ENCODE measurements at regions not wholly inside any gene's neighbourhood (a gene's known extent, or its start where the extent isn't known, plus 50 kb on each side); places are given as distances from the start of the nearest gene placed in this dataset.

DNA sequence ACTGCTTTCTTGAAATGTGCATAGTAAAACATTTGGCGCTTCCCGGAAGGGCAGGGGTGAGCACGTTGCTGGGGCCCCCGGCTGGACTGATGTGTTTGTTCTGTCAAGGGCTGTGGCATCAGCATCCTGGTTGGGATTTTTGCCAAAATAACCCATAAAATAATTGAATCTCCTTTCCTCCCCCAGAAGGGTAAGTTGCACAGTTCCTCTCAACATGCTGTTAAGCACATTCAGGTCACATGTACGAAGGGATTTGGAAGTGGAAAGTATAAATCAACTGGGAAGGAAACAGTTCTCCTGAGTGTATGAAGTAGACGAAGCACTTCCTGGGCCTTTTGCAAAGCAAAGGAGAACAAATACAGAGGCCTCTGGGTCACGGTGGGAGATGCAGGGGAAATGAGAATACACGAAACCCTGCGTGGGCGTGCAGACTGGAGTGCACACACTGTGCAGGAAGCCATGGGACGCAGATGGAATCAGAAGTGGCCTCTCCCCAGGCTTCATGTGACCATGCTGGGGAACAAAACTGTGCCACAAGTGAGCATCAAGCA lies 183.9 kb downstream of the LPIN1 start:
- DNase-seq = no peak
- peaks cover 10% of the 10 kb centered on the region for H3K4me1 ChIP-seq
- no peak overlapping the region for H3K4me3 ChIP-seq (ENCODE audit: low read depth, low read length)
- no peaks in the 10 kb centered on the region for H3K9me3 ChIP-seq
- TF ChIP-seq, protein P1, sequence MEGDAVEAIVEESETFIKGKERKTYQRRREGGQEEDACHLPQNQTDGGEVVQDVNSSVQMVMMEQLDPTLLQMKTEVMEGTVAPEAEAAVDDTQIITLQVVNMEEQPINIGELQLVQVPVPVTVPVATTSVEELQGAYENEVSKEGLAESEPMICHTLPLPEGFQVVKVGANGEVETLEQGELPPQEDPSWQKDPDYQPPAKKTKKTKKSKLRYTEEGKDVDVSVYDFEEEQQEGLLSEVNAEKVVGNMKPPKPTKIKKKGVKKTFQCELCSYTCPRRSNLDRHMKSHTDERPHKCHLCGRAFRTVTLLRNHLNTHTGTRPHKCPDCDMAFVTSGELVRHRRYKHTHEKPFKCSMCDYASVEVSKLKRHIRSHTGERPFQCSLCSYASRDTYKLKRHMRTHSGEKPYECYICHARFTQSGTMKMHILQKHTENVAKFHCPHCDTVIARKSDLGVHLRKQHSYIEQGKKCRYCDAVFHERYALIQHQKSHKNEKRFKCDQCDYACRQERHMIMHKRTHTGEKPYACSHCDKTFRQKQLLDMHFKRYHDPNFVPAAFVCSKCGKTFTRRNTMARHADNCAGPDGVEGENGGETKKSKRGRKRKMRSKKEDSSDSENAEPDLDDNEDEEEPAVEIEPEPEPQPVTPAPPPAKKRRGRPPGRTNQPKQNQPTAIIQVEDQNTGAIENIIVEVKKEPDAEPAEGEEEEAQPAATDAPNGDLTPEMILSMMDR (IDR thresholded peaks at IDR 0.05; ENCODE audit: low read depth, low read length) = no peak
- H3K36me3 ChIP-seq = no peaks in the 10 kb centered on the region
- H3K27me3 ChIP-seq = no peaks in the 10 kb centered on the region

DNA sequence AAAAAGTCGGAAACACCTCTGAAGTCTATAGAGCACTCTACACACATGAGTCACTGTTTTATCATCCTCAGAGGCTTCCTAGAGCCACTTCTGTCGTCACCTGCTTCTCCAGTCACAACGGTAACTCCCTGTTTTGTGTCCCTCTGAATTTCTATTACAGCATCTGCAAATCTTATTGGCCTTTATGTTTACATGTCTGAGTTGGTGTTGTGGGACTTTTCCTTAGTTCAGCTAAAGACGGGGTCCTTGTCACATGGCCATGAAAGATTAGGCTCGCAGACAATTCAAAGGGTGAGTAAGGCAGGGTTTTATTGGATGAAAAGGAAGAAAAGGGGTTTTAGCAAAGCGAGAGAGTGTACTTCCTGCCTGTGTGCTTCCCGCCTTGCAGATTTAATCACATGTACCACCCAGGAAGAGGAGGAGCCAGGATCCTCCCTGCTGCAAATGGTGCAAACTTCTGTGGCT lies 185.6 kb downstream of the LPIN1 start:
- Histone ChIP-seq H3K27me3 (no peaks in the 10 kb centered on the region), H3K4me1 (peaks cover 10% of the 10 kb centered on the region), H3K9me3 (no peaks in the 10 kb centered on the region), H3K36me3 (no peaks in the 10 kb centered on the region), H3K4me3 (ENCODE audit: low read depth, low read length) (no peak overlapping the region)
- DNase-seq = no peak
- TF ChIP-seq, protein P1 (IDR thresholded peaks at IDR 0.05; ENCODE audit: low read depth, low read length) = no peak

DNA sequence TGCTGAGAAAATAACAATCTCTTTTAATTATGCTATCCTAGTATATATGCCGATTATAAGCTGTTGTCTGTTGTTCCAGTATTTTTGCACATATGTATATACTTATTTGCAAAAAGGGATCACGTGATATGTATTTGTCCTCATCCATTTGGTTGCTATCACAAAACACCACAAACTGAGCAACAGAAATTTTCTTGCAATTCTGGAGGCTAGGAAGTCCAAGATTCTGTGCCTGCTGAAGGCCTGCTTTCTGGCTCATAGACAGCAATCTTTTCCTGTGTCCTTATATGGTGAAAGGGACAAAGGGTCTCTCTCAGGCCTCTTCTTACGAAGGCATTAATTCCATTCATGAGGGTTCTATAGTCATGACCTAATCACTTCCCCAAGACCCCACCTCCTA lies 186.5 kb downstream of the LPIN1 start:
- Histone ChIP-seq H3K4me1 (peaks cover 10% of the 10 kb centered on the region), H3K36me3 (no peaks in the 10 kb centered on the region), H3K4me3 (ENCODE audit: low read depth, low read length) (no peak overlapping the region), H3K9me3 (no peaks in the 10 kb centered on the region), H3K27me3 (no peaks in the 10 kb centered on the region)
- TF ChIP-seq, protein P1 (IDR thresholded peaks at IDR 0.05; ENCODE audit: low read depth, low read length) = no peak
- no peak for DNase-seq

DNA sequence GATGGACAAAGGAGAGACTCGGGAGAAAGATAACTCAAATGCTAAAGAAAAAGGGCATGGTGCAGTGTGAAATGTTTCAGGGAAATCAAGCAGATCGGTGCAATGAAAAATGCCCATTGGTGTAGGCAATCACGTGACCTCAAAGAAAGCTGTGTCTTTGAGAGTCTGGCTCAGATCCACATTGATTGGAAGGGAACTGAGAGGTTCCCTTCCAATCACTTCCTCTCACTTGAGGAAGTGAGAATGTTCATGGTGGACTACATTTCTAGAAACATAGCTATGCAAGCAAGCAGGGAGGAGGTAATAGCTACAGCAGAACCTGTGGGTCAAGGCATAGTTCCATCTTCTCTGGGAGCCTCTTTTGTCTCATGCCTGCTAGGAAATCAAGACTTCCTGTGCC lies 187.4 kb downstream of the LPIN1 start:
- TF ChIP-seq, protein P1 (IDR thresholded peaks at IDR 0.05; ENCODE audit: low read depth, low read length) = no peak
- no peak for DNase-seq
- Histone ChIP-seq H3K4me1 (peaks cover 10% of the 10 kb centered on the region), H3K27me3 (no peaks in the 10 kb centered on the region), H3K9me3 (no peaks in the 10 kb centered on the region), H3K36me3 (no peaks in the 10 kb centered on the region), H3K4me3 (ENCODE audit: low read depth, low read length) (no peak overlapping the region)

DNA sequence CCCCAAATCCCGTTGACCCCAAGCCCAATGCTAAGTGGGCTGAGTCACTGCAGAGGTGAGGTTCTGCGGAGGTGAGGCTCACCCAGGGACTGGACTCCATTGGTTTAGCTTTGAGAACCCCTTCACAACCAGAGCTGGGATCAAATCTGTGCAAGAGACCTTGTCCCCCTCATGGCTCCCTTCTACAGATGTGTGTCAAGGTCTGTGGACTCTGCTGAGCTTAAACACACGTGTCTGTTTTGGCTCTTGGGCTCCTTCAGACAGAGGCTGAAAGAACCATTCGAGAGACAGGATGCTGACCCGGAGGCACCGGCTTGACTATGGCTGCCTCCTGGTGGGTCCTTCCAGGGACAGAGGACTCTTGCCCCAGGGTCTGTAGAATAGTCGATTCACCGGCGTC lies 190.3 kb downstream of the LPIN1 start:
- TF ChIP-seq, protein P1 (IDR thresholded peaks at IDR 0.05; ENCODE audit: low read depth, low read length) = no peak
- no peaks in the 10 kb centered on the region for H3K9me3 ChIP-seq
- H3K4me3 ChIP-seq (ENCODE audit: low read depth, low read length) = no peak overlapping the region
- no peak for DNase-seq
- H3K27me3 ChIP-seq = no peaks in the 10 kb centered on the region
- H3K4me1 ChIP-seq = peaks cover 4% of the 10 kb centered on the region
- no peaks in the 10 kb centered on the region for H3K36me3 ChIP-seq

DNA sequence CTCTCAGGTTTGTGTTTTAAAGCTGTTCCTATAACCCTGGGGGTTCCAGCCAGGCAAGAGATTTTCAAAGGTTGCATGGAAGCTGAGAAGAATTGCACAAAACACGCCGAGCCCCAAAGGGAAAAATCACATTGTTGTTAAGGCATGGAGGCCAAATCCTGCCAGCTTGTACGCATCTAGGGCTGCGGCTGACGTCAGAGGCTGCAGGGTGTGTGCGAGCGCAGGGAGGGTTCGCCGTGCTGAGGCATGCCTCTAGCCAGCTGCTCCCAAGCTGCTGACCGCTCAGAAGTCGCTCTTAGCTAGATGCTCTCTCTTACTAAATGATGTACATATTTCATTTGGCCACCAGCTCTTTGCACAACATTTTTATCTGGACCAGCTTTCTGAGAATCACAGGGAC lies 191.8 kb downstream of the LPIN1 start:
- H3K36me3 ChIP-seq = no peaks in the 10 kb centered on the region
- peaks cover 4% of the 10 kb centered on the region for H3K4me1 ChIP-seq
- H3K9me3 ChIP-seq = no peaks in the 10 kb centered on the region
- DNase-seq = no peak
- TF ChIP-seq, protein P1 (IDR thresholded peaks at IDR 0.05; ENCODE audit: low read depth, low read length) = no peak
- H3K27me3 ChIP-seq = no peaks in the 10 kb centered on the region
- no peak overlapping the region for H3K4me3 ChIP-seq (ENCODE audit: low read depth, low read length)

Measured in BE2C (cell line).